ENCODE measurements at regions not wholly inside any gene's neighbourhood (a gene's known extent, or its start where the extent isn't known, plus 50 kb on each side); places are given as distances from the start of the nearest gene placed in this dataset.

GRCh38 chr18:22666411-22666940 lies 248.8 kb upstream of the CTAGE1 start:
- Mint-ChIP-seq H3K36me3 (ENCODE audit: insufficient read depth in 2 of 2) (no peaks in the 10 kb centered on the region), H3K27ac (no peak overlapping the region), H3K27me3 (ENCODE audit: low read depth) (no peaks in the 10 kb centered on the region), H3K4me1 (ENCODE audit: low read depth) (no peaks in the 10 kb centered on the region), H3K9me3 (peaks cover 11 to 12% of the 10 kb centered on the region in 2 donors), H3K4me3 (no peak overlapping the region)
- DNase-seq (no peak), ATAC-seq (replicated peaks in 1 of 2) (no peak)

- Mint-ChIP-seq H3K9me3 (peaks cover 11 to 12% of the 10 kb centered on the region in 2 donors), H3K36me3 (ENCODE audit: insufficient read depth in 2 of 2) (no peaks in the 10 kb centered on the region), H3K27ac (no peak overlapping the region), H3K27me3 (ENCODE audit: low read depth) (no peaks in the 10 kb centered on the region), H3K4me3 (no peak overlapping the region), H3K4me1 (ENCODE audit: low read depth) (no peaks in the 10 kb centered on the region)
- no peak for DNase-seq
- ATAC-seq (replicated peaks in 1 of 2): no peak
These were observed 249.4 kb upstream of the CTAGE1 start for GRCh38 chr18:22667156-22667555.

- Mint-ChIP-seq H3K27ac (no peak overlapping the region), H3K9me3 (peaks cover 10 to 12% of the 10 kb centered on the region in 2 donors), H3K27me3 (ENCODE audit: low read depth) (no peaks in the 10 kb centered on the region), H3K4me3 (no peak overlapping the region), H3K4me1 (ENCODE audit: low read depth) (no peaks in the 10 kb centered on the region), H3K36me3 (ENCODE audit: insufficient read depth in 2 of 2) (no peaks in the 10 kb centered on the region)
- DNase-seq (no peak), ATAC-seq (replicated peaks in 1 of 2) (no peak)
These were observed 250.1 kb upstream of the CTAGE1 start for GRCh38 chr18:22667616-22668422.

GRCh38 chr18:22668496-22668895 lies 250.8 kb upstream of the CTAGE1 start:
- no peaks in the 10 kb centered on the region for H3K27me3 Mint-ChIP-seq (ENCODE audit: low read depth)

GRCh38 chr18:22670914-22671313 lies 253.2 kb upstream of the CTAGE1 start:
- no peak for DNase-seq
- no peak for ATAC-seq (replicated peaks in 1 of 2)
- H3K4me1 Mint-ChIP-seq (ENCODE audit: low read depth): no peaks in the 10 kb centered on the region
- no peaks in the 10 kb centered on the region for H3K36me3 Mint-ChIP-seq (ENCODE audit: insufficient read depth in 2 of 2)
- H3K27ac Mint-ChIP-seq: no peak overlapping the region
- peaks cover 7% of the 10 kb centered on the region for H3K27me3 Mint-ChIP-seq (ENCODE audit: low read depth)
- no peaks in the 10 kb centered on the region for H3K9me3 Mint-ChIP-seq
- no peak overlapping the region for H3K4me3 Mint-ChIP-seq

More at GRCh38 chr18:22668496-22668895, 250.8 kb upstream of the CTAGE1 start:
- DNase-seq: no peak
- Mint-ChIP-seq H3K4me1 (ENCODE audit: low read depth) (no peaks in the 10 kb centered on the region), H3K36me3 (ENCODE audit: insufficient read depth in 2 of 2) (no peaks in the 10 kb centered on the region), H3K27ac (no peak overlapping the region), H3K9me3 (peaks cover 6 to 9% of the 10 kb centered on the region in 2 donors), H3K4me3 (no peak overlapping the region)
- ATAC-seq (replicated peaks in 1 of 2): no peak

GRCh38 chr18:22673182-22673862 lies 255.6 kb upstream of the CTAGE1 start:
- Mint-ChIP-seq H3K4me1 (ENCODE audit: low read depth) (no peaks in the 10 kb centered on the region), H3K36me3 (ENCODE audit: insufficient read depth in 2 of 2) (no peaks in the 10 kb centered on the region), H3K9me3 (no peaks in the 10 kb centered on the region), H3K27me3 (ENCODE audit: low read depth) (peaks cover 7% of the 10 kb centered on the region), H3K27ac (no peak overlapping the region), H3K4me3 (no peak overlapping the region)
- ATAC-seq (replicated peaks in 1 of 2) (no peak), DNase-seq (no peak)

GRCh38 chr18:22674272-22674671 lies 256.6 kb upstream of the CTAGE1 start:
- Mint-ChIP-seq H3K27me3 (ENCODE audit: low read depth) (peaks cover 7% of the 10 kb centered on the region), H3K4me1 (ENCODE audit: low read depth) (no peaks in the 10 kb centered on the region), H3K36me3 (ENCODE audit: insufficient read depth in 2 of 2) (no peaks in the 10 kb centered on the region), H3K4me3 (no peak overlapping the region), H3K9me3 (no peaks in the 10 kb centered on the region), H3K27ac (no peak overlapping the region)
- ATAC-seq (replicated peaks in 1 of 2) (no peak), DNase-seq (no peak)

GRCh38 chr18:22675006-22675405 lies 257.3 kb upstream of the CTAGE1 start:
- Mint-ChIP-seq H3K4me1 (ENCODE audit: low read depth) (no peaks in the 10 kb centered on the region), H3K4me3 (no peak overlapping the region), H3K27ac (no peak overlapping the region), H3K36me3 (ENCODE audit: insufficient read depth in 2 of 2) (no peaks in the 10 kb centered on the region), H3K27me3 (ENCODE audit: low read depth) (peaks cover 7% of the 10 kb centered on the region), H3K9me3 (no peaks in the 10 kb centered on the region)
- DNase-seq: no peak
- ATAC-seq (replicated peaks in 1 of 2): no peak

GRCh38 chr18:22676423-22676822 lies 256.7 kb upstream of the RBBP8 start:
- Mint-ChIP-seq H3K27me3 (ENCODE audit: low read depth) (peaks cover 7% of the 10 kb centered on the region), H3K36me3 (ENCODE audit: insufficient read depth in 2 of 2) (no peaks in the 10 kb centered on the region), H3K4me1 (ENCODE audit: low read depth) (no peaks in the 10 kb centered on the region), H3K9me3 (no peaks in the 10 kb centered on the region), H3K27ac (no peak overlapping the region), H3K4me3 (no peak overlapping the region)
- ATAC-seq (replicated peaks in 1 of 2) (no peak), DNase-seq (no peak)

- Mint-ChIP-seq H3K36me3 (ENCODE audit: insufficient read depth in 2 of 2) (no peaks in the 10 kb centered on the region), H3K9me3 (no peaks in the 10 kb centered on the region)
- ATAC-seq (replicated peaks in 1 of 2): no peak
These were observed 254.6 kb upstream of the RBBP8 start for GRCh38 chr18:22678486-22678885.

GRCh38 chr18:22680944-22681343 lies 252.2 kb upstream of the RBBP8 start:
- Mint-ChIP-seq H3K27me3 (ENCODE audit: low read depth) (no peaks in the 10 kb centered on the region), H3K27ac (no peak overlapping the region), H3K36me3 (ENCODE audit: insufficient read depth in 2 of 2) (no peaks in the 10 kb centered on the region), H3K4me3 (no peak overlapping the region), H3K4me1 (ENCODE audit: low read depth) (no peaks in the 10 kb centered on the region), H3K9me3 (peaks cover 0 to 2% of the 10 kb centered on the region in 2 donors)
- ATAC-seq (replicated peaks in 1 of 2) (no peak), DNase-seq (no peak)

More at GRCh38 chr18:22678486-22678885, 254.6 kb upstream of the RBBP8 start:
- Mint-ChIP-seq H3K27ac (no peak overlapping the region), H3K4me3 (no peak overlapping the region), H3K4me1 (ENCODE audit: low read depth) (no peaks in the 10 kb centered on the region), H3K27me3 (ENCODE audit: low read depth) (peaks cover 7% of the 10 kb centered on the region)
- DNase-seq: no peak

GRCh38 chr18:22681908-22682307 lies 251.2 kb upstream of the RBBP8 start:
- Mint-ChIP-seq H3K36me3 (ENCODE audit: insufficient read depth in 2 of 2) (no peaks in the 10 kb centered on the region), H3K4me3 (no peak overlapping the region), H3K27ac (no peak overlapping the region), H3K27me3 (ENCODE audit: low read depth) (no peaks in the 10 kb centered on the region), H3K9me3 (peaks cover 0 to 2% of the 10 kb centered on the region in 2 donors), H3K4me1 (ENCODE audit: low read depth) (no peaks in the 10 kb centered on the region)
- ATAC-seq (replicated peaks in 1 of 2): no peak
- DNase-seq: no peak

GRCh38 chr18:22682720-22683119 lies 250.4 kb upstream of the RBBP8 start:
- no peaks in the 10 kb centered on the region for H3K36me3 Mint-ChIP-seq (ENCODE audit: insufficient read depth in 2 of 2)
- no peak for ATAC-seq (replicated peaks in 1 of 2)
- H3K27ac Mint-ChIP-seq: no peak overlapping the region
- no peaks in the 10 kb centered on the region for H3K27me3 Mint-ChIP-seq (ENCODE audit: low read depth)
- H3K4me3 Mint-ChIP-seq: no peak overlapping the region
- no peak for DNase-seq
- peaks cover 0 to 2% of the 10 kb centered on the region in 2 donors for H3K9me3 Mint-ChIP-seq
- H3K4me1 Mint-ChIP-seq (ENCODE audit: low read depth): no peaks in the 10 kb centered on the region
